Upper lobe of left lung (tissue), 6 donors: ENCODE measurements at regions not wholly inside any gene's neighbourhood (a gene's known extent, or its start where the extent isn't known, plus 50 kb on each side); places are given as distances from the start of the nearest gene placed in this dataset.

ENCODE experiments used
- ATAC-seq, 2 donors: fragments of 200-7000 bp; cut with Tn5 transposase; one replicate each; pipeline ENCODE4 v1.9.1; 2022; ENCODE audit warnings: mild to moderate bottlenecking in 2 of 2, moderate library complexity in 2 of 2; ENCODE audit not compliant: low FRiP score in 2 of 2
- DNase-seq, 2 donors: peaks; one replicate each; pipeline ENCODE4 v3.0.0-alpha.2; 2019 to 2020
- H3K27ac ChIP-seq, 4 donors: fragments of 200-600 bp; sonication (generic); one replicate each; pipeline ENCODE4 v1.5.1; 2016 to 2019
- H3K27me3 ChIP-seq, 4 donors: fragments of 200-600 bp; sonication (generic); one replicate each; pipeline ENCODE4 v1.5.1; 2017 to 2019
- H3K36me3 ChIP-seq, 4 donors: fragments of 200-600 bp; sonication (generic); one replicate each; pipeline ENCODE4 v1.5.1; 2016 to 2019
- H3K4me1 ChIP-seq, 4 donors: fragments of 200-600 bp; sonication (generic); one replicate each; pipeline ENCODE4 v1.5.1; 2018 to 2019
- H3K4me3 ChIP-seq, 4 donors: fragments of 200-600 bp; sonication (generic); one replicate each; pipeline ENCODE4 v1.5.1; 2017 to 2019; ENCODE audit warnings: mild to moderate bottlenecking in 2 of 4, moderate library complexity in 1 of 4
- H3K9me3 ChIP-seq, 4 donors: fragments of 200-600 bp; sonication (generic); one replicate each; pipeline ENCODE4 v1.5.1; 2018 to 2019
- CTCF ChIP-seq, 6 experiments: fragments of 450-650 bp in 4 of 6; fragments of 200-600 bp in 2 of 6; sonication (generic) in 2 of 6; IDR thresholded peaks; one replicate each; pipeline ENCODE4 v1.5.1; 2016 to 2019; ENCODE audit warnings: antibody characterized with exemption in 6 of 6
- EP300 ChIP-seq, 4 donors: sonication (generic); formaldehyde crosslinking; IDR thresholded peaks; one replicate each; pipeline ENCODE4 v1.5.1; 2017; ENCODE audit warnings: antibody characterized with exemption in 4 of 4, control low read depth in 2 of 4
- POLR2A ChIP-seq, 4 donors: fragments of 450-650 bp; IDR thresholded peaks; one replicate each; pipeline ENCODE4 v1.5.1; 2016 to 2017; ENCODE audit warnings: antibody characterized with exemption in 4 of 4, mild to moderate bottlenecking in 2 of 4
- POLR2AphosphoS5 ChIP-seq, 2 donors: sonication (generic); formaldehyde crosslinking; IDR thresholded peaks; one replicate each; pipeline ENCODE4 v1.5.1; 2017; ENCODE audit warnings: antibody characterized with exemption in 2 of 2
- WGBS, 2 donors: methylation state at CpG; one replicate each; pipeline ENCODE4 v1.1.5; 2017 to 2018; 5-methylcytosine and 5-hydroxymethylcytosine counted together
- donor health status: DM: no; HTN: no; CAD: no; lungs with moderate emphysema.
- donor health status: DM: no; HTN: yes; CAD: no; lungs with severe emphysema.

- no peaks in the 10 kb centered on the region for H3K4me1 ChIP-seq
- TF ChIP-seq EP300 (IDR thresholded peaks at IDR 0.05), result no peak
- no peak for TF ChIP-seq CTCF (IDR thresholded peaks at IDR 0.05)
- no peak for TF ChIP-seq POLR2AphosphoS5 (IDR thresholded peaks at IDR 0.05)
- no peak for TF ChIP-seq POLR2A (IDR thresholded peaks at IDR 0.05)
- DNase-seq, result peak in 1 of 2 donors; percentile 61
- WGBS, 2 donors, result 67 to 71% methylated on average over 1 to 9 of the region's 13 CpGs
- no peaks in the 10 kb centered on the region for H3K9me3 ChIP-seq
- no peak overlapping the region for H3K27ac ChIP-seq
- H3K36me3 ChIP-seq, result no peaks in the 10 kb centered on the region
- H3K4me3 ChIP-seq, result no peak overlapping the region
- H3K27me3 ChIP-seq, result peaks cover 0 to 7% (median 0%) of the 10 kb centered on the region in 4 donors
- no peak for ATAC-seq
These were observed 337.7 kb downstream of the TMEM121 start for GRCh38 chr14:105864116-105864515.

GRCh38 chr14:105864651-105865265 is 338.4 kb downstream of the TMEM121 start:
- DNase-seq (peak; percentile 17 to 76), ATAC-seq (peak in 1 of 2 donors; percentile 21)
- Histone ChIP-seq H3K27me3 (peaks cover 0 to 7% (median 0%) of the 10 kb centered on the region in 4 donors), H3K27ac (no peak overlapping the region), H3K36me3 (no peaks in the 10 kb centered on the region), H3K4me3 (no peak overlapping the region), H3K9me3 (no peaks in the 10 kb centered on the region), H3K4me1 (no peaks in the 10 kb centered on the region)
- TF ChIP-seq EP300 (IDR thresholded peaks at IDR 0.05) (no peak), CTCF (IDR thresholded peaks at IDR 0.05) (no peak), POLR2AphosphoS5 (IDR thresholded peaks at IDR 0.05) (no peak), POLR2A (IDR thresholded peaks at IDR 0.05) (no peak)
- 76 to 87% methylated on average over 3 to 17 of the region's 19 CpGs for WGBS, 2 donors

GRCh38 chr14:105865266-105865903 is 339.0 kb downstream of the TMEM121 start:
- Histone ChIP-seq H3K27ac (no peak overlapping the region), H3K9me3 (no peaks in the 10 kb centered on the region), H3K4me1 (no peaks in the 10 kb centered on the region), H3K4me3 (no peak overlapping the region), H3K27me3 (peaks cover 0 to 7% (median 0%) of the 10 kb centered on the region in 4 donors), H3K36me3 (no peaks in the 10 kb centered on the region)
- TF ChIP-seq EP300 (IDR thresholded peaks at IDR 0.05), result no peak
- TF ChIP-seq CTCF (IDR thresholded peaks at IDR 0.05), result no peak
- no peak for TF ChIP-seq POLR2AphosphoS5 (IDR thresholded peaks at IDR 0.05)
- no peak for TF ChIP-seq POLR2A (IDR thresholded peaks at IDR 0.05)
- WGBS, 2 donors, result 55 to 75% methylated on average over 4 to 15 of the region's 15 CpGs
- DNase-seq, result peak; percentile 16 to 40
- ATAC-seq, result no peak

GRCh38 chr14:105865904-105866840 is 339.8 kb downstream of the TMEM121 start:
- no peaks in the 10 kb centered on the region for H3K36me3 ChIP-seq
- ATAC-seq, result peak in 1 of 2 donors; percentile 37
- H3K4me1 ChIP-seq, result no peaks in the 10 kb centered on the region
- TF ChIP-seq CTCF (IDR thresholded peaks at IDR 0.05), result no peak
- TF ChIP-seq POLR2AphosphoS5 (IDR thresholded peaks at IDR 0.05), result no peak
- TF ChIP-seq EP300 (IDR thresholded peaks at IDR 0.05), result no peak
- no peak for TF ChIP-seq POLR2A (IDR thresholded peaks at IDR 0.05)
- H3K27me3 ChIP-seq, result peaks cover 0 to 7% (median 0%) of the 10 kb centered on the region in 4 donors
- DNase-seq, result peak; percentile 14 to 76
- H3K4me3 ChIP-seq, result no peak overlapping the region
- H3K27ac ChIP-seq, result no peak overlapping the region
- WGBS, 2 donors, result 78 to 80% methylated on average over 27 to 31 of the region's 32 CpGs
- no peaks in the 10 kb centered on the region for H3K9me3 ChIP-seq
